ENCODE measurements at regions not wholly inside any gene's neighbourhood (a gene's known extent, or its start where the extent isn't known, plus 50 kb on each side); places are given as distances from the start of the nearest gene placed in this dataset.

- DNase-seq: no peak
Observed at GRCh38 chr6:155970876-155971708, 515.5 kb upstream of the NOX3 start.

GRCh38 chr6:155970472-155970871 is 514.8 kb upstream of the NOX3 start:
- DNase-seq: no peak

GRCh38 chr6:155968921-155969320 is 513.3 kb upstream of the NOX3 start:
- DNase-seq: no peak

- DNase-seq: no peak
Observed at GRCh38 chr6:155967322-155967721, 511.7 kb upstream of the NOX3 start.

GRCh38 chr6:155964544-155964943 is 508.9 kb upstream of the NOX3 start:
- DNase-seq: no peak

- no peak for DNase-seq
Observed at GRCh38 chr6:155962276-155962675, 506.6 kb upstream of the NOX3 start.

GRCh38 chr6:155959898-155960495 is 504.4 kb upstream of the NOX3 start:
- DNase-seq: no peak

- DNase-seq: no peak
Observed at GRCh38 chr6:155958550-155958949, 502.9 kb upstream of the NOX3 start.

- DNase-seq: no peak
Observed at GRCh38 chr6:155955038-155955437, 499.4 kb upstream of the NOX3 start.

GRCh38 chr6:155954149-155954548 is 498.5 kb upstream of the NOX3 start:
- DNase-seq: no peak

- no peak for DNase-seq
Observed at GRCh38 chr6:155949256-155949655, 493.6 kb upstream of the NOX3 start.

GRCh38 chr6:155946860-155947259 is 491.2 kb upstream of the NOX3 start:
- no peak for DNase-seq

- no peak for DNase-seq
Observed at GRCh38 chr6:155943635-155944034, 488.0 kb upstream of the NOX3 start.

- no peak for DNase-seq
Observed at GRCh38 chr6:155939253-155939652, 483.6 kb upstream of the NOX3 start.

GRCh38 chr6:155936551-155936950 is 480.9 kb upstream of the NOX3 start:
- DNase-seq: no peak

GRCh38 chr6:155936127-155936526 is 480.5 kb upstream of the NOX3 start:
- no peak for DNase-seq

- no peak for DNase-seq
Observed at GRCh38 chr6:155916846-155917624, 461.4 kb upstream of the NOX3 start.

- DNase-seq: no peak
Observed at GRCh38 chr6:155915651-155916050, 460.0 kb upstream of the NOX3 start.

- no peak for DNase-seq
Observed at GRCh38 chr6:155913816-155914215, 458.2 kb upstream of the NOX3 start.

GRCh38 chr6:155909710-155910109 is 454.1 kb upstream of the NOX3 start:
- no peak for DNase-seq

GRCh38 chr6:155895641-155896040 is 440.0 kb upstream of the NOX3 start:
- no peak for DNase-seq

- no peak for DNase-seq
Observed at GRCh38 chr6:155894758-155895157, 439.1 kb upstream of the NOX3 start.

- no peak for DNase-seq
Observed at GRCh38 chr6:155894262-155894661, 438.6 kb upstream of the NOX3 start.

GRCh38 chr6:155890409-155890808 is 434.8 kb upstream of the NOX3 start:
- DNase-seq: no peak

All from T-helper 9 cell (primary cell).